ENCODE measurements at regions not wholly inside any gene's neighbourhood (a gene's known extent, or its start where the extent isn't known, plus 50 kb on each side); places are given as distances from the start of the nearest gene placed in this dataset.

GRCh38 chr6:117847912-117848311, 59.2 kb upstream of the SLC35F1 start:
- BruUV-seq (replicated peaks), result no TSS peak
- Histone ChIP-seq H3K4me1 (ENCODE audit: insufficient read depth, low read length, poor library complexity, severe bottlenecking) (no peaks in the 10 kb centered on the region), H3K9me3 (ENCODE audit: low read length) (no peaks in the 10 kb centered on the region), H3K9me2 (ENCODE audit: insufficient read depth, low read length) (no peaks in the 10 kb centered on the region), H3K4me2 (ENCODE audit: low read length) (no peak overlapping the region), H3K27ac (ENCODE audit: low read depth, low read length, poor library complexity, severe bottlenecking) (no peak overlapping the region), H3K79me2 (ENCODE audit: insufficient read depth, low read depth, low read length) (no peaks in the 10 kb centered on the region), H2AFZ (ENCODE audit: low read length) (no peak overlapping the region), H3K36me3 (ENCODE audit: insufficient read depth, low read length) (no peaks in the 10 kb centered on the region), H3K4me3 (ENCODE audit: low read depth, low read length, poor library complexity, severe bottlenecking) (no peak overlapping the region), H4K20me1 (ENCODE audit: insufficient read depth, low read length) (no peaks in the 10 kb centered on the region)
- ChIA-PET CTCF (ENCODE audit: unreplicated experiment) (no interaction called here), POLR2A (interaction anchor here (0.9 kb wide), 1 partner anchor 13 kb away, joined by 3 read pairs; no protein-coding TSS in a partner anchor)
- TF ChIP-seq CTCF (conservative IDR thresholded peaks at IDR 0.05; ENCODE audit: low read length), result no peak
- no peak for TF ChIP-seq EZH2phosphoT487 (IDR thresholded peaks at IDR 0.05; ENCODE audit: borderline replicate concordance, low read depth, low read length)
- intact Hi-C loops (cut with micrococcal nuclease; ENCODE audit: unreplicated experiment), result no loop called here
- no peak for DNase-seq (ENCODE audit: low spot score)

- H3K27ac ChIP-seq (ENCODE audit: low read depth, low read length, poor library complexity, severe bottlenecking), result no peak overlapping the region
- no peaks in the 10 kb centered on the region for H3K4me1 ChIP-seq (ENCODE audit: insufficient read depth, low read length, poor library complexity, severe bottlenecking)
- no peak overlapping the region for H3K4me3 ChIP-seq (ENCODE audit: low read depth, low read length, poor library complexity, severe bottlenecking)
- DNase-seq (ENCODE audit: low spot score), result no peak
- H4K20me1 ChIP-seq (ENCODE audit: insufficient read depth, low read length), result no peaks in the 10 kb centered on the region
- ChIA-PET POLR2A (no interaction called here), CTCF (ENCODE audit: unreplicated experiment) (no interaction called here)
- TF ChIP-seq EZH2phosphoT487 (IDR thresholded peaks at IDR 0.05; ENCODE audit: borderline replicate concordance, low read depth, low read length) (no peak), CTCF (conservative IDR thresholded peaks at IDR 0.05; ENCODE audit: low read length) (no peak)
- H3K4me2 ChIP-seq (ENCODE audit: low read length), result no peak overlapping the region
- H3K79me2 ChIP-seq (ENCODE audit: insufficient read depth, low read depth, low read length), result no peaks in the 10 kb centered on the region
- H3K9me3 ChIP-seq (ENCODE audit: low read length), result no peaks in the 10 kb centered on the region
- H2AFZ ChIP-seq (ENCODE audit: low read length), result no peak overlapping the region
- H3K36me3 ChIP-seq (ENCODE audit: insufficient read depth, low read length), result no peaks in the 10 kb centered on the region
- BruUV-seq (replicated peaks), result no TSS peak
- no peaks in the 10 kb centered on the region for H3K9me2 ChIP-seq (ENCODE audit: insufficient read depth, low read length)
- intact Hi-C loops (cut with micrococcal nuclease; ENCODE audit: unreplicated experiment), result no loop called here
Observed at GRCh38 chr6:117849087-117849486, 58.0 kb upstream of the SLC35F1 start.
